Karpas-422 (cell line): ENCODE measurements at regions not wholly inside any gene's neighbourhood (a gene's known extent, or its start where the extent isn't known, plus 50 kb on each side); places are given as distances from the start of the nearest gene placed in this dataset.

Source experiments
- DNase-seq: peaks from one replicate; pipeline ENCODE4 v3.0.0-alpha.2; 2015
- H2AFZ ChIP-seq: fragments of 200-600 bp; sonication (generic); 2 replicates; pipeline ENCODE4 v1.6.1; 2014; ENCODE audit warnings: antibody characterized with exemption, low read length, mixed read lengths
- H3K27ac ChIP-seq: fragments of 200-600 bp; sonication (generic); 2 replicates; pipeline ENCODE4 v1.5.1; 2014; ENCODE audit warnings: mild to moderate bottlenecking, low read length, moderate library complexity
- H3K27me3 ChIP-seq: fragments of 200-600 bp; sonication (generic); 2 replicates; pipeline ENCODE4 v1.6.1; 2014; ENCODE audit warnings: low read length, mixed read lengths
- H3K36me3 ChIP-seq: fragments of 200-600 bp; sonication (generic); 2 replicates; pipeline ENCODE4 v1.6.1; 2014; ENCODE audit warnings: low read length, mixed read lengths; ENCODE audit not compliant: insufficient read depth
- H3K4me1 ChIP-seq: fragments of 200-600 bp; sonication (generic); 2 replicates; pipeline ENCODE4 v1.6.1; 2014; ENCODE audit warnings: mild to moderate bottlenecking, low read length, mixed read lengths
- H3K4me2 ChIP-seq: fragments of 200-600 bp; sonication (generic); 2 replicates; pipeline ENCODE4 v1.6.1; 2014; ENCODE audit warnings: low read length, low read depth, mild to moderate bottlenecking; ENCODE audit not compliant: poor library complexity, severe bottlenecking
- H3K4me3 ChIP-seq: fragments of 200-600 bp; sonication (generic); 2 replicates; pipeline ENCODE4 v1.5.1; 2014; ENCODE audit warnings: mild to moderate bottlenecking, antibody characterized with exemption, low read length, mixed read lengths
- H3K79me2 ChIP-seq: fragments of 200-600 bp; sonication (generic); 2 replicates; pipeline ENCODE4 v1.6.1; 2014; ENCODE audit warnings: mild to moderate bottlenecking, low read length, mixed read lengths
- H3K9ac ChIP-seq: fragments of 200-600 bp; sonication (generic); 2 replicates; pipeline ENCODE4 v1.6.0; 2014; ENCODE audit warnings: low read length
- H3K9me2 ChIP-seq: fragments of 200-600 bp; sonication (generic), shearing (Covaris generic); replicated peaks from 2 replicates; pipeline ENCODE4 v1.6.0; 2014; ENCODE audit warnings: mild to moderate bottlenecking, low read length, moderate library complexity; ENCODE audit not compliant: insufficient read depth
- H3K9me3 ChIP-seq: fragments of 300-700, 200-600 bp; sonication (generic); 2 replicates; pipeline ENCODE4 v1.6.1; 2014; ENCODE audit warnings: low read length, mixed read lengths
- H4K20me1 ChIP-seq: fragments of 200-600 bp; sonication (generic); 2 replicates; pipeline ENCODE4 v1.6.1; 2014; ENCODE audit warnings: mild to moderate bottlenecking, antibody characterized with exemption, low read length, low read depth; ENCODE audit not compliant: insufficient read depth

- Histone ChIP-seq H3K9me2 (peaks cover 4% of the 10 kb centered on the region; the same call in 1 of the 2 replicates), H3K27me3 (no peaks in the 10 kb centered on the region), H3K9me3 (peaks cover 5% of the 10 kb centered on the region; the same call in 1 of the 2 replicates), H4K20me1 (no peaks in the 10 kb centered on the region), H2AFZ (no peak overlapping the region), H3K4me2 (no peak overlapping the region), H3K9ac (no peak overlapping the region), H3K27ac (no peak overlapping the region), H3K4me1 (no peaks in the 10 kb centered on the region), H3K36me3 (no peaks in the 10 kb centered on the region), H3K79me2 (no peaks in the 10 kb centered on the region), H3K4me3 (no peak overlapping the region)
- no peak for DNase-seq
Observed at GRCh38 chr1:164210211-164210739, 348.7 kb upstream of the PBX1 start.

DNA sequence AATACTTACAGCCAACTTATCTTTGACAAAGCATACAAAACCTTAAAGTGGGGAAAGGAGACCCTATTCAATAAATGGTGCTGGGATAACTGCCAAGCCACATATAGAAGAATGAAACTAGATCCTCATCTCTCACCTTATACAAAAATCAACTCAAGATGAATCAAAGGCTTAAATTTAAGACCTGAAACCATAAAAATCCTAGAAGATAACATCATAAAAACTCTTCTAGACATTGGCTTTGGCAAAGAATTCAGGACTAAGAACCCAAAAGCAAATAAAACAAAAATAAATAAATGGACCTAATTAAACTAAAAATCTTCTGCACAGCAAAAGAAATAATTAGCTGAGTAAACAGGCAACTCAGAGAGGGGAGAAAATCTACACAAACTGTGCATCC is 335.6 kb upstream of the PBX1 start:
- H3K27ac ChIP-seq: no peak overlapping the region
- no peak overlapping the region for H3K4me2 ChIP-seq
- H4K20me1 ChIP-seq: no peaks in the 10 kb centered on the region
- H3K79me2 ChIP-seq: no peaks in the 10 kb centered on the region
- H3K27me3 ChIP-seq: no peaks in the 10 kb centered on the region
- H3K9ac ChIP-seq: no peak overlapping the region
- no peaks in the 10 kb centered on the region for H3K4me1 ChIP-seq
- no peaks in the 10 kb centered on the region for H3K9me3 ChIP-seq
- no peaks in the 10 kb centered on the region for H3K36me3 ChIP-seq
- no peak overlapping the region for H3K4me3 ChIP-seq
- no peak overlapping the region for H2AFZ ChIP-seq
- DNase-seq: no peak
- H3K9me2 ChIP-seq: no peaks in the 10 kb centered on the region; the same call in 1 of the 2 replicates

GRCh38 chr1:164225011-164225410 is 334.0 kb upstream of the PBX1 start:
- H3K9me3 ChIP-seq: no peaks in the 10 kb centered on the region
- H3K9ac ChIP-seq: no peak overlapping the region
- H3K27ac ChIP-seq: no peak overlapping the region
- DNase-seq: no peak
- no peaks in the 10 kb centered on the region for H3K4me1 ChIP-seq
- no peaks in the 10 kb centered on the region for H4K20me1 ChIP-seq
- no peaks in the 10 kb centered on the region for H3K27me3 ChIP-seq
- H3K4me2 ChIP-seq: no peak overlapping the region
- no peak overlapping the region for H2AFZ ChIP-seq
- no peaks in the 10 kb centered on the region; the same call in 1 of the 2 replicates for H3K9me2 ChIP-seq
- no peak overlapping the region for H3K4me3 ChIP-seq
- H3K36me3 ChIP-seq: no peaks in the 10 kb centered on the region
- no peaks in the 10 kb centered on the region for H3K79me2 ChIP-seq

DNA sequence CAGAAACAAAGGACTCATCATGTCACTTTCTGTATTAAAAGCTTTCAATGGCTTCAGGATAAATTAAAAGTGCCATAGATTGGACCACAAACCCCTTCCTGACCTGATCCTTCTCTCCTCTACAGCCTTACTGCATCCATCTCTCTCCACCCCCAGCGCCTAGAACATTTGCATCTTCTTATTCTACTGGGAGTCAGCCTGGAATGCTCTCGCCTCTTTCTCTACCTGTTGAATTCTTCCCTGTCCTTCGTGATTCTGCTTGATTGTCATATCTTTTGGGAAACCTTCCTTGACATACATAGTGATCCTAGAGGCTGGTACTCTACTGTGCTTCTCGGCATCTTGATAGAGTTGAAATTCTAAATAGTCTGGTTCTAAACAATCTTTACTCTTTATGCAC is 332.0 kb upstream of the PBX1 start:
- Histone ChIP-seq H3K4me3 (no peak overlapping the region), H3K27ac (no peak overlapping the region), H3K9me2 (no peaks in the 10 kb centered on the region; the same call in 1 of the 2 replicates), H4K20me1 (no peaks in the 10 kb centered on the region), H3K4me2 (no peak overlapping the region), H3K27me3 (no peaks in the 10 kb centered on the region), H3K4me1 (no peaks in the 10 kb centered on the region), H3K36me3 (no peaks in the 10 kb centered on the region), H2AFZ (no peak overlapping the region), H3K79me2 (no peaks in the 10 kb centered on the region), H3K9me3 (no peaks in the 10 kb centered on the region; the same call in 1 of the 2 replicates), H3K9ac (no peak overlapping the region)
- DNase-seq: no peak

DNA sequence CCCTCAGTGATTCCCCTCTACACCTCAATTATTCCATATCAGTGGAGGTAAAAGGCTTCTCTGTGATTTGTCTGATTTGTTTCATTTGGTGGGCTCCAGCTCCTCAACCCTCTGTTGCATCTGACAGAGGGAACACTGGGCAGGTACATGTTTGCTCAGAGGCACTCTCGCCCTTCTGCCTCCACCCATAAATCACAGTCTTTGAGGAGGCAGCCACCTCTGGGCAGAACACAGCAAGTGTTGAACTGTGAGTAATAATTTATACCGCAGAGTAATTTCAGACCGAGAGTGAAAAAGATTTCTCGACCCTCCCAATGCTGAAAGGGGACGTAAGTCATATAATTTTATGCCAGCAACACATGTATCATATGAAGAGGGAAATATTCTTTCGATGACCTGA is 330.1 kb upstream of the PBX1 start:
- no peak overlapping the region for H3K27ac ChIP-seq
- no peak for DNase-seq
- no peaks in the 10 kb centered on the region for H3K79me2 ChIP-seq
- no peaks in the 10 kb centered on the region for H3K36me3 ChIP-seq
- H3K4me3 ChIP-seq: no peak overlapping the region
- H2AFZ ChIP-seq: no peak overlapping the region
- H3K27me3 ChIP-seq: no peaks in the 10 kb centered on the region
- no peaks in the 10 kb centered on the region for H4K20me1 ChIP-seq
- H3K9ac ChIP-seq: no peak overlapping the region
- H3K9me2 ChIP-seq: no peaks in the 10 kb centered on the region; the same call in 1 of the 2 replicates
- H3K4me2 ChIP-seq: no peak overlapping the region
- H3K4me1 ChIP-seq: no peaks in the 10 kb centered on the region
- no peaks in the 10 kb centered on the region; the same call in 1 of the 2 replicates for H3K9me3 ChIP-seq

GRCh38 chr1:164233149-164233548 is 325.8 kb upstream of the PBX1 start:
- DNase-seq: no peak
- Histone ChIP-seq H3K36me3 (no peaks in the 10 kb centered on the region), H3K4me3 (no peak overlapping the region), H3K79me2 (no peaks in the 10 kb centered on the region), H3K4me2 (no peak overlapping the region), H3K27me3 (no peaks in the 10 kb centered on the region), H4K20me1 (no peaks in the 10 kb centered on the region), H3K27ac (no peak overlapping the region), H3K4me1 (no peaks in the 10 kb centered on the region), H3K9me3 (no peaks in the 10 kb centered on the region; the same call in 1 of the 2 replicates), H2AFZ (no peak overlapping the region), H3K9ac (no peak overlapping the region), H3K9me2 (no peaks in the 10 kb centered on the region)

DNA sequence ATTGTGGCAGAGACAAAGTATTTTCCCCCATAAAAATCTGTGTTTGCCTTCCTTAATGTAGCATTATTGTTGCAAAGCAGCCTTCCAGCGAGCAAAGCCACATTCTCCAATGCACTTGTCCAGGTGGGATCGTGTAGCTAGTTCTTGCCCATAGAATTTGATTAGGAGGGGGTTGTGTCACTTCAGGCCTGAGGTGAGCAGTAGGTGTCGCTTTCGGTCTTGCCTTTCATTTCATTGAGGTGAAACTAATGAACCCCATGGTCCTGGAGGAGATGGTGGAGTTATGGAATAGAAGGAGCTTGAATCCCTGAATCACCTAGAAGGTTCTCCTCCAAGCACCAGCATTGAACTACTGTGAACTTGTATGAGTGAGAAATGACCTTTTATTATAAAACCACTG is 318.9 kb upstream of the PBX1 start:
- Histone ChIP-seq H3K9ac (no peak overlapping the region), H3K9me3 (no peaks in the 10 kb centered on the region), H3K4me2 (no peak overlapping the region), H2AFZ (no peak overlapping the region), H3K4me3 (no peak overlapping the region), H3K79me2 (no peaks in the 10 kb centered on the region), H3K4me1 (no peaks in the 10 kb centered on the region), H3K27ac (no peak overlapping the region), H4K20me1 (no peaks in the 10 kb centered on the region), H3K36me3 (no peaks in the 10 kb centered on the region), H3K9me2 (no peaks in the 10 kb centered on the region), H3K27me3 (no peaks in the 10 kb centered on the region)
- DNase-seq: peak; percentile 41

GRCh38 chr1:164250365-164250764 is 308.6 kb upstream of the PBX1 start:
- Histone ChIP-seq H3K36me3 (no peaks in the 10 kb centered on the region), H3K27me3 (no peaks in the 10 kb centered on the region), H3K4me1 (no peaks in the 10 kb centered on the region), H3K4me3 (no peak overlapping the region), H3K4me2 (no peak overlapping the region), H3K9me3 (no peaks in the 10 kb centered on the region), H3K27ac (no peak overlapping the region), H2AFZ (no peak overlapping the region), H4K20me1 (no peaks in the 10 kb centered on the region), H3K9ac (no peak overlapping the region), H3K9me2 (no peaks in the 10 kb centered on the region), H3K79me2 (no peaks in the 10 kb centered on the region)
- no peak for DNase-seq

DNA sequence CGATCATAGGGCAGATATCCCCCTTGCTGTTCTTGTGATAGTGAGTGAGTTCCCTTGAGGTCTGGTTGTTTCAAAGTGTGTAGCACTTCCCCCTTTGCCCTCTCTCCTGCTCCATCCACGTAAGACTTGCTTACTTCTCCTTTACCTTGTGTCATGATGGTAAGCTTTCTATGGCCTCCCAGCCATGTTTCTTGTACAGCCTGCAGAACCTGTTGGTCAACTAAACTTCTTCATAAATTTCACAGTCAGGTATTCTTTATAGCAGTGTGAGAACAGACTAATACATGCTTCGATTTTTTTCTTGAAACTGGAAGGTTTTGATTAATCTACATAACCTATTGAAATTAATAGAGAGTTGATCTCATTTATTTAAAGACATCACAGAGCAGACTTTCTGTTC is 302.5 kb upstream of the PBX1 start:
- no peaks in the 10 kb centered on the region for H4K20me1 ChIP-seq
- no peak overlapping the region for H3K4me2 ChIP-seq
- no peaks in the 10 kb centered on the region for H3K27me3 ChIP-seq
- H2AFZ ChIP-seq: no peak overlapping the region
- H3K27ac ChIP-seq: no peak overlapping the region
- no peak overlapping the region for H3K4me3 ChIP-seq
- H3K36me3 ChIP-seq: no peaks in the 10 kb centered on the region
- DNase-seq: no peak
- no peaks in the 10 kb centered on the region for H3K9me2 ChIP-seq
- no peaks in the 10 kb centered on the region for H3K4me1 ChIP-seq
- H3K9ac ChIP-seq: no peak overlapping the region
- no peaks in the 10 kb centered on the region for H3K79me2 ChIP-seq
- H3K9me3 ChIP-seq: no peaks in the 10 kb centered on the region
